ENCODE measurements at regions not wholly inside any gene's neighbourhood (a gene's known extent, or its start where the extent isn't known, plus 50 kb on each side); places are given as distances from the start of the nearest gene placed in this dataset.

DNA sequence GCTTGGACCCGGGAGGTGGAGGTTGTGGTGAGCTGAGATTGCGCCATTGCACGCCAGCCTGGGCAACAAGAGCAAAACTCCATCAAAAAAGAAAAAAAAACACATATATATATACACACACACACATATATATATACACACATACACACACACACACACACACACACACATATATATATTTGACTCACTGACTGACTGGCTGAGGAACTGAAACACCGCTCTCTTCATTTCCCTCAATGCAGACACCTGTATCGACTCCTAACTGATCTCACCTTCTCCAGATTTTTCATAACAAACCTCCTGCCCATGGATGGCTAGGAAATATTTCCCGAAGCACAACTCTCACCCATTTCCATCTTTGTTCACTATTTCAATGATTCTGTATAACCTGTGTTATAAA is 140.7 kb upstream of the ANO3 start:
- H3K4me1 ChIP-seq (ENCODE audit: insufficient read depth, low read length, severe bottlenecking), result no peaks in the 10 kb centered on the region
- TF ChIP-seq EZH2 (IDR thresholded peaks at IDR 0.05; ENCODE audit: borderline replicate concordance, low read length), result no peak
- no peak overlapping the region for H3K4me3 ChIP-seq (ENCODE audit: low read depth, low read length, poor library complexity, severe bottlenecking)
- H3K27me3 ChIP-seq (ENCODE audit: insufficient read depth, low read length), result no peaks in the 10 kb centered on the region
- H3K9ac ChIP-seq (ENCODE audit: low read length), result no peak overlapping the region
- H3F3A ChIP-seq (ENCODE audit: insufficient read depth, low read length), result no peaks in the 10 kb centered on the region
- no peaks in the 10 kb centered on the region for H3K79me2 ChIP-seq (ENCODE audit: insufficient read depth, low read length)
- H2AFZ ChIP-seq (ENCODE audit: low read length), result no peak overlapping the region
- no peaks in the 10 kb centered on the region for H4K20me1 ChIP-seq (ENCODE audit: insufficient read depth, low read length)
- no peaks in the 10 kb centered on the region for H3K9me3 ChIP-seq (ENCODE audit: low read length)
- no peaks in the 10 kb centered on the region for H3K9me2 ChIP-seq (ENCODE audit: low read depth, low read length)
- no peak overlapping the region for H3K27ac ChIP-seq (ENCODE audit: low read depth, low read length, poor library complexity, severe bottlenecking)
- H3K4me2 ChIP-seq (ENCODE audit: low read length), result no peak overlapping the region
- H3K36me3 ChIP-seq (ENCODE audit: insufficient read depth, low read length), result no peaks in the 10 kb centered on the region

DNA sequence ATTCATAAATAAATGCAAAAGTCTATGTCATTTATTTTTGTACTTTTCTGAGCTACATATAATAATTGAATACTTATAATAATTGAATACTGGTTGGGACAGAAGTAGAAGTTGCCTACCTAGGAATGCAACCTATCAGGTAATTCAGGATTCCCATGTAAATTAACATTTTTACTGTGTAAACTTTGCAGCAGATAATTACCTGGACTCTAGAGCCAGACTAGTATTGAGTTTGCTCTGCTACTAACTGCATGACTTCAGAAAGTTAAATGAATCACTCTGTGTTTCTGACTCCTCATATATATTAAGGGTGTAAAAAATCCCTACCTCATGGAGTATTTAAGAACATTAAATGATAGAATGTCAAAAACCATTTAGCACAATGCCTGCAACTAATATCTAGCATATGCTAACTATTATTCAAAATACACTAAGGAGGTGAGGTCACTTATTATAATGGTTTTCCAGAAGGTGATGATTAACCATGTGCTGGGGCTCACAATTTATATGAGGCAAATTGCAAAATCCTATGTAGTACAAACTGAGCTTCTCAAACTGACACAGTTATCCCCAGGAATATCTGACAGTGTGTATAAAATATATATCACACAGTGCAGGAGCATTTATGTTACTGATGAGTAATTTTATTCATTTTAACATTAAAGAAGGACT is 138.1 kb upstream of the ANO3 start:
- Histone ChIP-seq H4K20me1 (ENCODE audit: insufficient read depth, low read length) (no peaks in the 10 kb centered on the region), H3K27ac (ENCODE audit: low read depth, low read length, poor library complexity, severe bottlenecking) (no peak overlapping the region), H3K9me2 (ENCODE audit: low read depth, low read length) (no peaks in the 10 kb centered on the region), H3K9ac (ENCODE audit: low read length) (no peak overlapping the region), H3K4me2 (ENCODE audit: low read length) (no peak overlapping the region), H3K9me3 (ENCODE audit: low read length) (no peaks in the 10 kb centered on the region), H3K4me1 (ENCODE audit: insufficient read depth, low read length, severe bottlenecking) (no peaks in the 10 kb centered on the region), H3K27me3 (ENCODE audit: insufficient read depth, low read length) (no peaks in the 10 kb centered on the region), H2AFZ (ENCODE audit: low read length) (no peak overlapping the region), H3K79me2 (ENCODE audit: insufficient read depth, low read length) (no peaks in the 10 kb centered on the region), H3K36me3 (ENCODE audit: insufficient read depth, low read length) (no peaks in the 10 kb centered on the region), H3F3A (ENCODE audit: insufficient read depth, low read length) (no peaks in the 10 kb centered on the region), H3K4me3 (ENCODE audit: low read depth, low read length, poor library complexity, severe bottlenecking) (no peak overlapping the region)
- TF ChIP-seq, protein P1, sequence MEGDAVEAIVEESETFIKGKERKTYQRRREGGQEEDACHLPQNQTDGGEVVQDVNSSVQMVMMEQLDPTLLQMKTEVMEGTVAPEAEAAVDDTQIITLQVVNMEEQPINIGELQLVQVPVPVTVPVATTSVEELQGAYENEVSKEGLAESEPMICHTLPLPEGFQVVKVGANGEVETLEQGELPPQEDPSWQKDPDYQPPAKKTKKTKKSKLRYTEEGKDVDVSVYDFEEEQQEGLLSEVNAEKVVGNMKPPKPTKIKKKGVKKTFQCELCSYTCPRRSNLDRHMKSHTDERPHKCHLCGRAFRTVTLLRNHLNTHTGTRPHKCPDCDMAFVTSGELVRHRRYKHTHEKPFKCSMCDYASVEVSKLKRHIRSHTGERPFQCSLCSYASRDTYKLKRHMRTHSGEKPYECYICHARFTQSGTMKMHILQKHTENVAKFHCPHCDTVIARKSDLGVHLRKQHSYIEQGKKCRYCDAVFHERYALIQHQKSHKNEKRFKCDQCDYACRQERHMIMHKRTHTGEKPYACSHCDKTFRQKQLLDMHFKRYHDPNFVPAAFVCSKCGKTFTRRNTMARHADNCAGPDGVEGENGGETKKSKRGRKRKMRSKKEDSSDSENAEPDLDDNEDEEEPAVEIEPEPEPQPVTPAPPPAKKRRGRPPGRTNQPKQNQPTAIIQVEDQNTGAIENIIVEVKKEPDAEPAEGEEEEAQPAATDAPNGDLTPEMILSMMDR (IDR thresholded peaks at IDR 0.05; ENCODE audit: low read length), result no peak
- no peak for TF ChIP-seq EZH2 (IDR thresholded peaks at IDR 0.05; ENCODE audit: borderline replicate concordance, low read length)

GRCh38 chr11:26194881-26195280 is 137.0 kb upstream of the ANO3 start:
- Histone ChIP-seq H3K27me3 (ENCODE audit: insufficient read depth, low read length) (no peaks in the 10 kb centered on the region), H2AFZ (ENCODE audit: low read length) (no peak overlapping the region), H3K4me3 (ENCODE audit: low read depth, low read length, poor library complexity, severe bottlenecking) (no peak overlapping the region), H3F3A (ENCODE audit: insufficient read depth, low read length) (no peaks in the 10 kb centered on the region), H3K4me1 (ENCODE audit: insufficient read depth, low read length, severe bottlenecking) (no peaks in the 10 kb centered on the region), H3K4me2 (ENCODE audit: low read length) (no peak overlapping the region), H3K9me3 (ENCODE audit: low read length) (no peaks in the 10 kb centered on the region), H3K9me2 (ENCODE audit: low read depth, low read length) (no peaks in the 10 kb centered on the region), H3K9ac (ENCODE audit: low read length) (no peak overlapping the region), H3K79me2 (ENCODE audit: insufficient read depth, low read length) (no peaks in the 10 kb centered on the region), H3K27ac (ENCODE audit: low read depth, low read length, poor library complexity, severe bottlenecking) (no peak overlapping the region), H3K36me3 (ENCODE audit: insufficient read depth, low read length) (no peaks in the 10 kb centered on the region), H4K20me1 (ENCODE audit: insufficient read depth, low read length) (no peaks in the 10 kb centered on the region)
- no peak for TF ChIP-seq EZH2 (IDR thresholded peaks at IDR 0.05; ENCODE audit: borderline replicate concordance, low read length)
- TF ChIP-seq, protein P1 (IDR thresholded peaks at IDR 0.05; ENCODE audit: low read length), result no peak

- no peak overlapping the region for H3K4me2 ChIP-seq (ENCODE audit: low read length)
- H3K27ac ChIP-seq (ENCODE audit: low read depth, low read length, poor library complexity, severe bottlenecking), result no peak overlapping the region
- H3K27me3 ChIP-seq (ENCODE audit: insufficient read depth, low read length), result no peaks in the 10 kb centered on the region
- H3K9ac ChIP-seq (ENCODE audit: low read length), result no peak overlapping the region
- no peaks in the 10 kb centered on the region for H3K4me1 ChIP-seq (ENCODE audit: insufficient read depth, low read length, severe bottlenecking)
- no peaks in the 10 kb centered on the region for H3K9me2 ChIP-seq (ENCODE audit: low read depth, low read length)
- TF ChIP-seq, protein P1 (IDR thresholded peaks at IDR 0.05; ENCODE audit: low read length), result no peak
- no peak for TF ChIP-seq EZH2 (IDR thresholded peaks at IDR 0.05; ENCODE audit: borderline replicate concordance, low read length)
- H3F3A ChIP-seq (ENCODE audit: insufficient read depth, low read length), result no peaks in the 10 kb centered on the region
- no peaks in the 10 kb centered on the region for H3K36me3 ChIP-seq (ENCODE audit: insufficient read depth, low read length)
- no peaks in the 10 kb centered on the region for H3K79me2 ChIP-seq (ENCODE audit: insufficient read depth, low read length)
- H3K9me3 ChIP-seq (ENCODE audit: low read length), result no peaks in the 10 kb centered on the region
- H4K20me1 ChIP-seq (ENCODE audit: insufficient read depth, low read length), result no peaks in the 10 kb centered on the region
- no peak overlapping the region for H3K4me3 ChIP-seq (ENCODE audit: low read depth, low read length, poor library complexity, severe bottlenecking)
- H2AFZ ChIP-seq (ENCODE audit: low read length), result no peak overlapping the region
Measured at GRCh38 chr11:26198532-26199096, 133.3 kb upstream of the ANO3 start.
